Ectodermal cell (in vitro differentiated cells): ENCODE measurements at regions not wholly inside any gene's neighbourhood (a gene's known extent, or its start where the extent isn't known, plus 50 kb on each side); places are given as distances from the start of the nearest gene placed in this dataset.
A peak's percentile ranks its signal among the peaks of the same experiment; 100 is the strongest.

Source experiments
- H3K27ac ChIP-seq: 2 replicates; pipeline ENCODE4 v1.7.0; 2013; ENCODE audit warnings: mild to moderate bottlenecking, low read depth, low read length; ENCODE audit not compliant: insufficient read depth, poor library complexity, severe bottlenecking
- H3K27me3 ChIP-seq: 2 replicates; pipeline ENCODE4 v1.7.0; 2013; ENCODE audit warnings: mild to moderate bottlenecking, low read length; ENCODE audit not compliant: insufficient read depth, control insufficient read depth, poor library complexity, severe bottlenecking
- H3K36me3 ChIP-seq: one replicate; pipeline ENCODE4 v1.7.0; 2013; ENCODE audit warnings: low read length; ENCODE audit not compliant: control insufficient read depth, insufficient read depth
- H3K4me1 ChIP-seq: one replicate; pipeline ENCODE4 v1.7.0; 2013; ENCODE audit warnings: low read length; ENCODE audit not compliant: control insufficient read depth, insufficient read depth
- H3K4me3 ChIP-seq: 2 replicates; pipeline ENCODE4 v1.7.0; 2013; ENCODE audit warnings: low read depth, low read length, control low read depth; ENCODE audit not compliant: insufficient read depth
- H3K9me3 ChIP-seq: 2 replicates; pipeline ENCODE4 v1.7.0; 2013; ENCODE audit warnings: mild to moderate bottlenecking, low read length, moderate library complexity; ENCODE audit not compliant: control insufficient read depth
- WGBS, 2 experiments: methylation state at CpG; one replicate each; pipeline ENCODE4 v1.1.7; 2013; ENCODE audit warnings: missing lambda C conversion rate in 2 of 2; 5-methylcytosine and 5-hydroxymethylcytosine counted together

GRCh38 chr3:157785102-157785826 is 282.0 kb upstream of the VEPH1 start:
- Histone ChIP-seq H3K27me3 (no peaks in the 10 kb centered on the region), H3K4me3 (no peak overlapping the region), H3K4me1 (no peaks in the 10 kb centered on the region), H3K9me3 (no peaks in the 10 kb centered on the region), H3K27ac (peak overlapping the region; percentile 31), H3K36me3 (no peaks in the 10 kb centered on the region)
- 83 to 84% methylated on average over 6 of the region's 6 CpGs for WGBS, 2 experiments

- Histone ChIP-seq H3K36me3 (no peaks in the 10 kb centered on the region), H3K4me1 (no peaks in the 10 kb centered on the region)
- 85 to 91% methylated on average over 2 of the region's 2 CpGs for WGBS, 2 experiments
Measured at GRCh38 chr3:157782236-157782635, 279.0 kb upstream of the VEPH1 start.

GRCh38 chr3:157776861-157777260 is 273.6 kb upstream of the VEPH1 start:
- WGBS, 2 experiments: 95 to 96% methylated on average over 2 of the region's 2 CpGs
- Histone ChIP-seq H3K27ac (no peak overlapping the region), H3K4me3 (no peak overlapping the region)

More at GRCh38 chr3:157782236-157782635, 279.0 kb upstream of the VEPH1 start:
- H3K27me3 ChIP-seq: no peaks in the 10 kb centered on the region
- H3K27ac ChIP-seq: no peak overlapping the region
- no peaks in the 10 kb centered on the region for H3K9me3 ChIP-seq
- H3K4me3 ChIP-seq: no peak overlapping the region

GRCh38 chr3:157775446-157775845 is 272.2 kb upstream of the VEPH1 start:
- Histone ChIP-seq H3K27ac (no peak overlapping the region), H3K36me3 (no peaks in the 10 kb centered on the region), H3K9me3 (no peaks in the 10 kb centered on the region), H3K27me3 (no peaks in the 10 kb centered on the region), H3K4me3 (no peak overlapping the region), H3K4me1 (no peaks in the 10 kb centered on the region)

More at GRCh38 chr3:157776861-157777260, 273.6 kb upstream of the VEPH1 start:
- H3K4me1 ChIP-seq: no peaks in the 10 kb centered on the region
- no peaks in the 10 kb centered on the region for H3K36me3 ChIP-seq
- H3K27me3 ChIP-seq: no peaks in the 10 kb centered on the region
- no peaks in the 10 kb centered on the region for H3K9me3 ChIP-seq

GRCh38 chr3:157769378-157769777 is 266.2 kb upstream of the VEPH1 start:
- no peak overlapping the region for H3K4me3 ChIP-seq
- H3K4me1 ChIP-seq: no peaks in the 10 kb centered on the region
- WGBS, 2 experiments: 85 to 91% methylated on average over 1 of the region's 1 CpG
- H3K27ac ChIP-seq: no peak overlapping the region
- no peaks in the 10 kb centered on the region for H3K36me3 ChIP-seq
- no peaks in the 10 kb centered on the region for H3K27me3 ChIP-seq
- H3K9me3 ChIP-seq: no peaks in the 10 kb centered on the region

- H3K4me1 ChIP-seq: no peaks in the 10 kb centered on the region
- H3K36me3 ChIP-seq: no peaks in the 10 kb centered on the region
- no peak overlapping the region for H3K4me3 ChIP-seq
- no peaks in the 10 kb centered on the region for H3K9me3 ChIP-seq
- no peak overlapping the region for H3K27ac ChIP-seq
- 94 to 100% methylated on average over 1 of the region's 1 CpG for WGBS, 2 experiments
- H3K27me3 ChIP-seq: no peaks in the 10 kb centered on the region
Measured at GRCh38 chr3:157767607-157768006, 264.4 kb upstream of the VEPH1 start.

GRCh38 chr3:157763644-157764043 is 260.4 kb upstream of the VEPH1 start:
- no peaks in the 10 kb centered on the region for H3K4me1 ChIP-seq
- no peaks in the 10 kb centered on the region for H3K36me3 ChIP-seq
- H3K9me3 ChIP-seq: no peaks in the 10 kb centered on the region
- H3K27me3 ChIP-seq: no peaks in the 10 kb centered on the region
- no peak overlapping the region for H3K27ac ChIP-seq
- no peak overlapping the region for H3K4me3 ChIP-seq

- H3K27me3 ChIP-seq: no peaks in the 10 kb centered on the region
- no peaks in the 10 kb centered on the region for H3K9me3 ChIP-seq
- H3K36me3 ChIP-seq: no peaks in the 10 kb centered on the region
- H3K27ac ChIP-seq: no peak overlapping the region
- H3K4me1 ChIP-seq: peaks cover 7% of the 10 kb centered on the region
- WGBS, 2 experiments: 91 to 92% methylated on average over 4 of the region's 4 CpGs
- H3K4me3 ChIP-seq: no peak overlapping the region
Measured at GRCh38 chr3:157759311-157759710, 256.1 kb upstream of the VEPH1 start.

GRCh38 chr3:157755233-157755632 is 252.0 kb upstream of the VEPH1 start:
- H3K4me3 ChIP-seq: no peak overlapping the region
- no peaks in the 10 kb centered on the region for H3K9me3 ChIP-seq
- WGBS, 2 experiments: 74 to 75% methylated on average over 5 of the region's 5 CpGs
- H3K36me3 ChIP-seq: no peaks in the 10 kb centered on the region
- peak overlapping the region; percentile 86 for H3K27ac ChIP-seq
- H3K4me1 ChIP-seq: peaks cover 10% of the 10 kb centered on the region
- no peaks in the 10 kb centered on the region for H3K27me3 ChIP-seq

- no peaks in the 10 kb centered on the region for H3K27me3 ChIP-seq
- 69 to 78% methylated on average over 3 of the region's 3 CpGs for WGBS, 2 experiments
- peaks cover 10% of the 10 kb centered on the region for H3K4me1 ChIP-seq
- H3K9me3 ChIP-seq: no peaks in the 10 kb centered on the region
- H3K4me3 ChIP-seq: no peak overlapping the region
- H3K27ac ChIP-seq: peak overlapping the region; percentile 86
- H3K36me3 ChIP-seq: no peaks in the 10 kb centered on the region
Measured at GRCh38 chr3:157754451-157754850, 251.2 kb upstream of the VEPH1 start.

GRCh38 chr3:157753787-157754136 is 250.5 kb upstream of the VEPH1 start:
- WGBS, 2 experiments: 93 to 95% methylated on average over 3 of the region's 3 CpGs
- Histone ChIP-seq H3K27ac (peak overlapping the region; percentile 86), H3K4me3 (no peak overlapping the region), H3K36me3 (no peaks in the 10 kb centered on the region), H3K4me1 (peaks cover 10% of the 10 kb centered on the region), H3K9me3 (no peaks in the 10 kb centered on the region), H3K27me3 (no peaks in the 10 kb centered on the region)
